MM.1S (cell line): ENCODE measurements at regions not wholly inside any gene's neighbourhood (a gene's known extent, or its start where the extent isn't known, plus 50 kb on each side); places are given as distances from the start of the nearest gene placed in this dataset.

Experiments
- CTCF ChIP-seq: fragments of 300-600 bp; sonication (generic); IDR thresholded peaks from 2 replicates; pipeline ENCODE4 v1.5.1; 2016; ENCODE audit warnings: antibody characterized with exemption, low read length, mixed read lengths
- EZH2 ChIP-seq: fragments of 300-600 bp; sonication (generic); optimal IDR thresholded peaks from 2 replicates; pipeline ENCODE3; 2017; ENCODE audit warnings: low read depth, mild to moderate bottlenecking, antibody characterized with exemption, low read length, mixed read lengths
- EZH2phosphoT487 ChIP-seq: fragments of 300-600 bp; sonication (generic); IDR thresholded peaks from 2 replicates; pipeline ENCODE4 v1.6.1; 2018; ENCODE audit warnings: antibody characterized with exemption, low read length

GRCh38 chr12:58500399-58500798, 419.9 kb downstream of the LRIG3 start:
- TF ChIP-seq CTCF (no peak), EZH2 (no peak), EZH2phosphoT487 (no peak)
